ENCODE measurements at regions not wholly inside any gene's neighbourhood (a gene's known extent, or its start where the extent isn't known, plus 50 kb on each side); places are given as distances from the start of the nearest gene placed in this dataset.

GRCh38 chr4:128475597-128475996 is 188.0 kb upstream of the PGRMC2 start:
- TF ChIP-seq CTCF (conservative IDR thresholded peaks at IDR 0.05) (no peak), ZFX (IDR thresholded peaks at IDR 0.05) (no peak)
